GM21576 (cell line): ENCODE measurements at regions not wholly inside any gene's neighbourhood (a gene's known extent, or its start where the extent isn't known, plus 50 kb on each side); places are given as distances from the start of the nearest gene placed in this dataset.
"Not testable (repeated sequence)": the region's sequence is repeated elsewhere in the genome, so short reads cannot be mapped to it uniquely, and the experiment has no call there.

Source experiments
- ATAC-seq: cut with Tn5 transposase; IDR thresholded peaks from one replicate; pipeline ENCODE4 v1.9.1; 2021; ENCODE audit warnings: mild to moderate bottlenecking, moderate library complexity; ENCODE audit not compliant: unreplicated experiment

DNA sequence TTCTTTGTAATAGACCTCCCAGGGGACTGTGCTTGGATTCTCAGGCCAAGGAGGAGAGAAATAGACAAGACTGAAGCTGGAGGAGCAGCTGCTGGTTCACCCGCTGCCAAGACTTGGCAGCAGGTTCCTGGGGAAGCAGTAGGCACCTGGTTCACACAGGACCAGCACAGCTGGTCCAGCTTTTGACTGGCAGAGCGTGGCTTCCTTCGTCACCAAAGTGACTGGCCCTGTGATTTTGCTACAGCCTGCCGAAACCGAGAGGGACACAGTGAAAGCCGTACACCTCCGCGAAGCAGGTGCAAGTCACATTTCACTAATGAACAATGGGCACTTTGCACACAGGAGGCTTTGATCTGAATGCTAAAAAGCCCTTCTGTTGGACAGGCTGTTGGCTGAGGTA is 199.0 kb downstream of the RNF144B start:
- no peak for ATAC-seq

DNA sequence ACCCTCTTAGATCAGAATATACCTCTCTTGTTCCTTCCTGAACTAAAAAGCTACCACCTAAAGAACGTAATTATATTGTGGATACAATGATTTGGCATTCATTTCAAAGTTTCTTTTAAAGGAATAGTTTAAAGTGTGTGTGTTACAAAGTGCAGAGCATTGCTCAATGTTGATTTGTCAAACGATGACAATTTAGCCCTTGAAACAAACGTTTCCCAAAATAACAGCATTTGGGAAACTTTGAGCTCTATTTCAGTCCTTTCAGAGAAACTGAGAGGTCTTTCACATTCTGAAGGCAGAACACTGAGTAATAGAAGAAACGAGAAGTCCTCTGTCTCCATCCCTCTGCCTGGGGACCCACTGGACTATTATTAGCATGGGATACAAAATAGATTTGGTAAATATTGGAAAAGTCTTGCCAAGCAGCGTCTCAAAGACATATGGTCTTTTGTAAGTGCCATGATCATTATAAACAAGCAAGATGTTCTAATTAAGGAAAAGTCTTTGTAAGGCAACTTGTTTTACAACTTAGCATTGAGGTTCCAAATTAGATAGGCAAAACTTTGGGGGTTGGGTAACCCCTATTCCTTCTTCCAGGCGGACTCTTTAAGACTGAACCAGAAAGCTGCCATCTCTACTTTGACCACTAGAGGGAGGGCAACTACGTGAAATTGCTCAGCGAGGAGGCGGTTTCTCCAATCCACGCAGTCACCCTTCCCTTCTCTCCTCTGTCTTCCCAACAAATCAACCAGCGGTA is 208.8 kb downstream of the RNF144B start:
- ATAC-seq, result peak; percentile 75

DNA sequence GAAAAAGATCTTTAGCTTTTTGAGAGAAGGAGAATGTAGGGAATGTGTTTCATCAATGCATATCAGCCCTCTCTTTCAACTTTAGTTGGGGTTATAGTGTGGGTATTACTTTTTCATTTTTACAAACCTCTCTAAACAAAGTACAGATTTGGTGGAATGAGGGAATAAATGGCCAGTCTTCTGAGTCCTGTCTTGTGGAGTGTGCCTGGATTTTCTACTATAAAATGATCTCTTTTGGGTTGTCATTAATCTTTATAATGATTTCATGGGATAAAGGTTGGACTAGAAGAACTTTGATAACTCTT is 209.3 kb downstream of the RNF144B start:
- ATAC-seq, result no peak

DNA sequence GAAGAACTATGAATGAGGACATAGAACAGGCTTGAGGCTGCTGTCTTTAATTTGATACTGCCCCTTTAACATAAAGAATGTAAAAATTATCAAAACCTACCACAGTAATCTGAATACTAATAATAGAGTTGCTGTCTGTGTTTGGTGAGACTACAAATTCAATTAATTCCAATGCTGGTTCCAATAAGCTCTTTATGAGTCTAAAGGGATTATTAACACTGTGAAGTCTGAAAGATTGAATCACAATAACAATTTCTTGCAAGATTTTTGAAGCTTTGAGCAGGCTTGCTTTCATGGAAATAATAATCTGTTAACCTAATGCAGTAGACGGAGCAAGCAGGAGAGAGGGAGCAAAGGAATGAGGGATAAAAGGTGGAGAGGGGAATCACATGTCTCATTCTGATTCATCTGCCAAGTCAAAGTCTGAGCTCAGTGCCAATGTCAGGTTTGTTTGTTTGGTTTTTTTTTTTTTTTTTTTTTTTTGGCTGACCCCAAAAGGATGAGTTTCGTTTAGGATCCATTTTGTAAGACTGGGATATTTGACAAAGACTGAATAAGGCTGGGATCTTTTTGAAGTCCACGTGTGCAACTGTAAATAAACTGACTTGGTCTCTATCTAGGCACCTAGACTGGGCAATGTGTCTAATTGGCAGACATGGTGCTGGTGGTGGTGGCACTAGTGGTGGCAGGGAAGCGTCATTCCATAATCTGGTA is 211.6 kb downstream of the RNF144B start:
- ATAC-seq, result no peak

DNA sequence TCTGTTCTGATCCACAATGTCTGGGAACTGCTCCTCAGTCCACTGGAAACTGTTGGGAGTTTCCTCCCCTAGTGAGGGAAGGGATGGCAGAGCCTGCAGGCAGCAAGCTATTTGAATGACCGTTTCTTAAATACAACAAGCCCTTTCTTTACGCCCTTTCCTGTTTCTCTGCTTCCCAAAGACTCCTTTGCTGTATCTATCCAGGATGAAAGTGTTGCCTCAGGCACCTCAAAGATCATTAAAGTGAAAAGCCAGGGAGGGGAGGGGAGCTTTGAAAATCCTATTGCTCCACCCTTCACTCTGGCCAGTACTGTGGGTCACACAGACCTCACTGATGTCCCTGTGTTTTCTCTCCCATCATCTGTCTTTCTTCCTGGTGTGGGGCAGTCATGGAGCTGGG is 213.1 kb downstream of the RNF144B start:
- ATAC-seq, result no peak

DNA sequence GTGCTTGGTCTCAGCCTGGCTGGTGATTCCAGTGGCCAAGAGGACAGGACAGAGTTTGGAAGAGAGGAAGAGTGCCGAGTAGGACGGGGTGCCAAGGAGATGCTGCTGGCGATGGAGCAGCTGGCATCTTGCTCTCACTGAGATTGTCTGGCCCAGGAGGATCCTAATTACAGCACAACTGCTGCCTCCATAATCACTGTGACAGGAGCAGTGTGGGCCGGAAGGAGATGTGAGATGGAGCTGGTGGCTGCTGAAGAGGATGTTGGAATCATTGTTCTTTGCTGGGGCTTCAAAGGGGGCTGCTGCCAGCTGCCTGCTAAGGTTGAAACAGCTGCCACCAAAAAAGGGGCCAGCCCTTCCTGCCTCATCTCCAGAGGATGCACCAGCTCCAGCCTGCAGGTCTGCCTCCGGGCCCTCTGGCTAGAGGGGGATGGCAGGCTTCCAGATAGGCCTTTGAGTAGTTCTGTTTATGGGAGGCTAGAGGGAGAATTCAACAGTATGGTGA is 214.4 kb downstream of the RNF144B start:
- no peak for ATAC-seq

DNA sequence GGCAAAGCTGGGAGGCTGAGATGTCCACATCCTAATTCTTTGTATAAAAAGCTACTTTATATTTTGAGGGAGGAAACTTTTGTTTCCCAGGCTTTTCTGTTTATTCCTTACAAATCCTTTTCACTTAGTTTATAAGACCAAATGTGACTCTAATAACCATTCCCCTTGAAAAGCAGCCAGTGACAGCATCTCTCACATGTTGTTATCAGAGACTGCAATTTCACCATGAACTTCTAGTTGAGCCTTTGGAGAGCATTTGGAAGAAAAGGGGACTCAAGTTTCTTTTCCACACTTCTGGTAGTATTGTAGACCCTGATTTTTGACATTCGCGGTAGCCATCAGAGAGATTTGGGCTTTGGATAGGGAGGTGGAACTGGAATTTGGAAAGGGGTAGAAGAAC is 215.8 kb downstream of the RNF144B start:
- no peak for ATAC-seq

DNA sequence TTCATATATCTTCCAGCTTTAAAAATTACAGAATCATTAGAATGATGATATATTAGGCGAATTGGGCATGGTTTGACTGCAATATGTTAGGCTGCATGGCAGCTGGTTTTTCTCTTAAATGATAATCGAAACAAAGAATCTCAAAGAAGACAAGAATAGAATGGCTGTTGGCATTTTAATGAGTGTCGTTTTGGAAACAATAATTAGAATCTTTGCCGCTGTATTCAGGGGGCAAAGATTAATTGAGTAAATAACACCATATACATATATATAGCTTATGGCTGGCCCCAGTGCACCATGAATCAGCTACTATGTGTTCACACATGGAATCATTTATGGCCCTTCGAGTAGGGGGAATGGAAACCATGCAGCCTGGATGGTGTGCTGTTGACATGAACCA is 216.2 kb downstream of the RNF144B start:
- no peak for ATAC-seq

DNA sequence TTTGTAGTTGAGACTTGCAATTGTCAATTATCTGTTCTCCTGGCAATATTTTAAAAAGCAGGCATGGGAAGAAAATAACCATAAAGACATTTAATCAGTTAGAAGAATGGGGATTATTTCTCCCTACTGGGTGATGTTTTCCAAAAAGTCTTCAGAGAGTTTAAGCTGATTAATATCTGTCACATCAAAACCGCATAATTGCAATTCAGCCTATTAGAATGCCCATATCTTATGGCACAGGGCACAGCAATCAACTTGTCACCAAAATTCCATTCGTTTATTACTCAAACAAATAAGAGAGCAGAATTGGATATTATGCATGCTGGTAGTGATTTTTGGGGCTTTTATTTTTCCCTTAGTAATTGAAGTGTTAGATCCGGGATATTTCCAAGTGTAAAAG is 218.7 kb downstream of the RNF144B start:
- no peak for ATAC-seq

DNA sequence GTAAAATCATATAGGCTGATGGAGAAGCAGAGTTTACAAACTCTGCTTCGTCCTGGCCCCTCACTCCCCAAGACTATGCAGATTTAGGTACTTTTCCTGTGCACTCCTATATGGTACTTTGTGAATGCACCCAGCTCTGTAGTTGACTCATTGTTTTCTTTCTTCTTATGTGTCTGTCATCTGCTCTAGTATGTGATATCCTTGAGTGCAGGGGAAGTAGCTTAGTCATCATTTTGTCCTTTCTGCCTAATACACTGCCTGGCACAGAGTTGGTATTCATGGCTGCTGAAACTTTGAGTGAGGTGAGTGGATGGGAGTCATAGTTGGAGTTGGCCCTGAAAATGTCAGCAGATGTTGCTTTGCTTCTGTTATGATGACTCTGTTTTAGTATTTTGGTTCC is 222.6 kb downstream of the RNF144B start:
- no peak for ATAC-seq

DNA sequence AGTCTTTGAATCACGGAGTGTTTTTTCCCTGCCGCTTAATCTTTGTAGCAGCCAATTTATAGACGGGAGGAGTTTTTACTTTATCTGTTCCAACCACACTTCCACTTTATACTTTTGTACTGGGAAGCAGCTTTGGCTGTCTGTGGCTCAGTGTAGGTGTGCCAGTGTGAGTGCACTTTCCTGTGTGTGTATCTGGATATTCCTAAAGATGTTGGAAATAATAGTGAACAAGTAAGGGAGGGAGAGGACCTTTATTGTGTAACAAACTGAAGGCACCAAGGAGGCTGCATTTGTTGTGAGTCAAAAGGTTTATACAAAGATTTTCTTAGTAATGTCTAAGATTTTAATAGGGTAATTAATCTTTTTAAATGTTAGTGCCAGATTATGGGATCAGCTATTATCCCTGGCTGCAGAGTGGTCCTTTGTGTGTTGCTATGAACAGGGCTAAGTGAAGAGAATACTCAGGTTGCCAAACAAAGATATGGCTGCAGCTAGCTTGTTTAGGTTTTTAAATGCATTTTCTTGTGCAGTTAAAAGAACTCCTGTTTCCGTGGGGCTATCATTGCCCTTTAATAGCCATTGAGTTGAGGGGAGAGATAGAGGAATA is 226.3 kb downstream of the RNF144B start:
- no peak for ATAC-seq

DNA sequence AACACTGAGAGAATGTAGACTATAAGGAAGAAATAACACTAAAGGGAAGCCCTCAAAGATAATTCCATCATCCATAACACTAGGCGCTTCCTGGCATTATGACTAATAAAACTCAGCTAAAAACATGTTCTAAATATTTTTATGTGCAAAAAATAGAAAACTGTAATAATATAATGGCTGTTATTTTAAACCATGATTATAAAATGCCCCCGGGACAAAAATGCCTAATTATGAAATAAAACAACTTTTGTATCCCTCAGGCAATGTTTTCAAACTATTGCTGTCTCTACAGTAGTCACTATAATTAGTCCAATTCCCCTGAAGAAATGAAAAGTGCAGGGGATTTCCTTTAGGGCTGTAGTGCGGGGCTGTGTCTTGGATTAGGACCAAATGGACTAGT is 242.4 kb downstream of the RNF144B start:
- ATAC-seq, result no peak

DNA sequence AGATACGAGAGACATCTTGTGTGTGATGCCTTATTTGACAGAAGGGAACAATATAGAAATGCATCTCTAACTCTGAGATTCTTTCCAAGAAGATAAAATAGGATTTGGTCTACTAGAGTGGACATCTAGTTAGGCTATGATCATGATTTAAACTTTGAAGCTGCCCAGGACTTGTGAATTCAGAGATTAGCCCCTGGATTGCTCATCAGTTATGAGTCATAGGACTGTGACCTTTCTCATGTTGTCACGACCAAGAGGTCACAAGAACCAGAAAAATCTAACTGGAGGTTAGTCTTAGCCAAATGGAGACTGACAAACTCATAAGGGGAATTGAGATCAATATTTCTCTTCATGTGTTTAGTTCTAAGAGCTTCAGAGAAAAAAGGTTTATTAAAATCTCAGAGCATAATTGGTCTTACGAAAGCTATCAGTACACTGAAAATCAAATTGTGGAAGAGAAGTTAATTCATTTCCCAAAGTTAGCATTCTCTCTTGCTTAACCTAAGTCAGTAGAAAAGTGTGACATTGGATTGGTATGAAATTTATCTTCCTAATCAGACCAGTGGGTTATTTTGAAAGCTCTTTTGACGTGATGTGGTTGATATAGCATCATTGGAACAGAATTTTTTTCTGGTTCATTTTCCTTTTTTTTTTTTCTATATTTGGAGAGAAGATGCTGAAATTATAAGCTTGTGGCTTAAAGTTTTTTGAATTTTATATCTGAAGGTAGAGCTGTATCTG is 245.7 kb downstream of the RNF144B start:
- no peak for ATAC-seq

DNA sequence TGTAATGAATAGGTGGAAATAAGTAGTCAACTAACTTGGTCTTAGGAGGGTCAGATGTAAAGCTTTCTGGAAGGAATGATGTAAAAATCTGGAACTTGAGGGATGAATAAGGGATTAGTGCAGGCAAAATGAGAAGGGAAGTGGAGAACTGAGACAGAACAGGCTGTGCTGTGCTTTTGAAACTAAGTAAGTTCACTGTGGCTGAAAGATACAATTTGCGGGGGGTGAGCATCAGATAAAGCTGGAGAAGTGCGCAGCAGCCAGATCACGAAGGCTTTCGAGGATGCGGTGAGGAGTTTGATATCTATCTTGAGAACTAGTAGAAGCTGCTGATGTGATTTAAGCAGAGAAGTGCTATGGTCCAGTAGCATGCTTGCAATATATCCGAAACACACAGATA is 247.8 kb downstream of the RNF144B start:
- no peak for ATAC-seq

DNA sequence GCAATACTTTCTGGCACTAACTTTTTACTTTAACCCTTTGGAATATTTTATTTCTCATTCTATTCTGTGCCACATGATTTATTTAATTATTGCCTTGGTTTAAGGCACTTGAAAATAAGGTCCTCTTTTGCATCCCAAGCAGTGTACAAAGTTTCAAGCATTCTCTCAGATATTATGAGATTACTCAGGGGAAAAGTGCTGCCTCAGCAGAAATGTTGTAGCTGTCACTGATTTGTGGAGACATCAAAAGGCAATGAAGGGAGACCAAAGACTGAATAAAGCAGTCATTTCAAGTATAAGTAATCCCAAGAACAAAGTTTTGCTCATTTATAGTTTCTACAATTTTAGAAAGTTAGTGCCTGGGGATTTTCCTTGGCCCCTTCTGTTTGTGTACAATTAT is 253.0 kb downstream of the RNF144B start:
- no peak for ATAC-seq

DNA sequence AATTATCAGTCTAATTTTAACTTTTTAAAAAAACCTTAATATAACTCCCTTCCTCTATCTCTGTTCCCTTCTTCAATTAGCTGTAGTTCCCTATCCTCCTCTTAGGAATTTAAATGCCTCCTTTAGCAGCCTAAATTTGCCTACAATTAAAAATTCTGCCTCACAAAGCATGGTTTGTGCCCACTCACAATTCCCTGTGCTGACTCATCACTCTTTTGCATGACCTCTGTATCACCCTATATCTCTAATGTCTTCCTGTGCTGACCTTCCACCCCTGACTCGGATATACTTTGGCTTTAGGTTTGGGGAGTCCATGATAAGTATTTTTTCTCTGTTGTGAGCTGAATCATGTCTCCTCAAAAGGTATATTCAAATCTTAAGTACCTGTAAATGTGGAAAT is 253.6 kb downstream of the RNF144B start:
- ATAC-seq, result no peak

DNA sequence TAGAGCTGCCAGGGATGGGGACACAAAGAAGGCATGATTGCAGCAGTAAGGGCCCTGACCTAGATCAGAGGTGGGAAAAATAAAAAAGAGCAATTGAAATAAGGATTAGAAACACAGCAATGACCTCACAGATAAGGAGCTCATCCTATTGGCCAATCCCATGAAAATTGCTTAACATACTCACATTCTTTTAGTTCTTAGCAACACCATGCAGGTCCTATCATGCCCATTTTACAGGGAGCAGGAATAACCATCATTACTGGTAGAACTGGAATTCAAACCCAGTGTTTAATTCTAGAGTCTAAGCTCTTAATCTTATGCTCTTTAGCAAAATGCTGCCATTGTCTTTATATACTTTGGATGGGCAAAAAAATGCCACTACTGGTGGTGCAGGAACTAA is 267.7 kb downstream of the RNF144B start:
- ATAC-seq, result no peak

DNA sequence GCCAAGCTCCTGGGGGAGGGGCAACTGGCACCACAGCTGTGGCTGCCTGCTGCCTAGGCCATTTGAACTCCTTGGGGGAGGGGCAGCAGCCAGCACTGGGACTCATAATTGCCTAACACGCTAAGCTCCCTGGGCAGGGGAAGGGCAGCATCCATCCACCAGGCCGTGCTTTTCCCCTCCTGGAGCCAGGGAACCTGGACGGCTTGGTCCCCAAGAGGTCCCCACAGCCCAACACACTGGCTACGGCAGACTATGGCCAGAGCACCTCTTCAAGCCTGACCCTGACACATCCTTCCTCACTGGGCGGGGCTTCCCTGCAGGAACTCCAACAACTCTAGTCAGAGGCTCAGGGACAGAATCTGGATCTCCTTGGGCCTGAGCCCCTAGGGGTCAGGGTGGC is 269.4 kb downstream of the RNF144B start:
- no peak for ATAC-seq

DNA sequence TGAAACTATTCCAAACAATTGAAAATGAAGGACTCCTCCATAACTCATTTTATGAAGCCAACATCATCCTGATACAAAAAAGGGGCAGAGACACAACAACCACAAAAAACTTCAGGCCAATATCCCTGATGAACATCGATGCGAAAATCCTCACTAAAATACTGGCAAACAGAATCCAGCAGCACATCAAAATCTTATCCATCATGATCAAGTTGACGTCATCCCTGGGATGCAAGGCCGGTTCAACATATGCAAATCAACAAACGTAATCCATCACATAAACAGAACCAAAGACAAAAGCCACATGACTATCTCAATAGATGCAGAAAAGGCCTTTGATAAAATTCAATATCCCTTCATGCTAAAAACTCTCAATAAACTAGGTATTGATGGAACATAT is 272.8 kb downstream of the RNF144B start:
- ATAC-seq, result not testable (repeated sequence)

DNA sequence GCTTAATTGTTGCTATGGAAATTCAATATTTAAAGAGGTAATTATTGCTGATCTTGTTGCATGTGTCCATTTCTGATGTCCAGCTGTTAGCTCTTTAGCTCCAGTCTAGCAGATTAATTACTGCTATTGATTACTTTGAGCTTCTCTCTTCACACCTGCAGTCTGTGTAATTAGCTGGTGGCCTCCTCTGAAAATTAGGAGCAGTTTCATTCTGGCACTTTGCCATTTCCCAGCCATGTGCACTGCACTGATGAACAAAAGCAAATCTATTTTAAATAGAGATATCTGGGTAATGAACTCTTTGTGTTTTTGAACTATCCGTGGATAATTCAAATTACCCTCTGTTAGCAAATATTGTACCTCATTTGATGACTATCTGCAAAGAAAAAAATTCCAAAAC is 275.9 kb downstream of the RNF144B start:
- no peak for ATAC-seq

DNA sequence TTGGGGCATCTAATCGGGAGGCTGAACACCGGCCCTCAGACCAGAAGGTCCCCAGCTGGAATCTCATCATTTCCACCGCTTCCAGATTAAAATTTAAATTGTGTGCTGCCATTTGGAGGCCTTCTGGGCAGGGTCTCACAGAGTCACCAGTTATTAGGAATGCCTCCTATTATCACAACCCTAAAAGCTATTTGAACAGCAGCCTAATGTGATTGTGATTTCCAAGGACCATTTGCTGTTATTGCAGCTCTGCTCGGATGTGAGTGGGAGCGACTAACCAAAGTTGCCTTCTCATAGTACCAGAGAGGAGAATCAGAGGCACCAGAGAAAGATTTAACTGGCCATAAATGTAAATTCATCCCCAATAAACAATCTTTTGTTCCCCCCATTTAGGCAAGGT is 277.3 kb downstream of the RNF144B start:
- no peak for ATAC-seq

DNA sequence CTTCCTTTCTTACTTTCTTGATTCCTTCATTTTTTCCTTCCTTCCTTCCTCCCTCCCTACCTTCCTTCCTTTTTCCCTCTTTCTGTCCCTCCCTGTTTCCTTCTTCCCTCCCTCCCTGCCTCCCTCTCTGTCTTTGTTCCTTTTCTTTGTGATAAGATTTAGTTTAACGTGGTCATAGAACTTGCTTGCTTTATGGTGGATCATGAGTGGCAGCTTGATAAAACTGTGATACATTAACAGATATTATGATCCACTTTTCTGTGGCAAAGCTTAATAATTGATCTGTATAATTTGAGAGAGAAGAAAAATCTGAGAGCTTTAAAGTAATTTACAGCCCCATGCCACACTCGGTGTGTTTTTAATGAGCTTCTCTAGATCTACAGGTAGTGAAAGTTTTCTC is 280.5 kb downstream of the RNF144B start:
- ATAC-seq, result no peak
